Renal pelvis (tissue), 1 donor: ENCODE measurements at regions not wholly inside any gene's neighbourhood (a gene's known extent, or its start where the extent isn't known, plus 50 kb on each side); places are given as distances from the start of the nearest gene placed in this dataset.

Experiments
- DNase-seq: peaks from one replicate; pipeline ENCODE4 v3.0.0-alpha.2; 2013

- DNase-seq = no peak
Measured at GRCh38 chrX:39736216-39737211, 361.2 kb downstream of the BCOR start.

GRCh38 chrX:39739585-39739984, 358.2 kb downstream of the BCOR start:
- DNase-seq = no peak

GRCh38 chrX:39740078-39740477, 357.7 kb downstream of the BCOR start:
- no peak for DNase-seq

GRCh38 chrX:39741904-39742303, 355.9 kb downstream of the BCOR start:
- DNase-seq = no peak

GRCh38 chrX:39745818-39746217, 351.9 kb downstream of the BCOR start:
- no peak for DNase-seq

- no peak for DNase-seq
Measured at GRCh38 chrX:39749135-39749534, 348.6 kb downstream of the BCOR start.

- no peak for DNase-seq
Measured at GRCh38 chrX:39749728-39750127, 348.0 kb downstream of the BCOR start.

- no peak for DNase-seq
Measured at GRCh38 chrX:39750256-39750790, 347.4 kb downstream of the BCOR start.

- DNase-seq = no peak
Measured at GRCh38 chrX:39750848-39751247, 346.9 kb downstream of the BCOR start.

GRCh38 chrX:39752815-39753214, 344.9 kb downstream of the BCOR start:
- no peak for DNase-seq

- no peak for DNase-seq
Measured at GRCh38 chrX:39753293-39753996, 344.3 kb downstream of the BCOR start.

GRCh38 chrX:39755143-39756032, 342.4 kb downstream of the BCOR start:
- no peak for DNase-seq

GRCh38 chrX:39756086-39756883, 341.5 kb downstream of the BCOR start:
- DNase-seq = no peak

- DNase-seq = no peak
Measured at GRCh38 chrX:39757971-39758370, 339.8 kb downstream of the BCOR start.

GRCh38 chrX:39758791-39759525, 338.8 kb downstream of the BCOR start:
- DNase-seq = no peak

- peak; percentile 66 for DNase-seq
Measured at GRCh38 chrX:39759526-39760224, 338.1 kb downstream of the BCOR start.

- no peak for DNase-seq
Measured at GRCh38 chrX:39760930-39761329, 336.8 kb downstream of the BCOR start.

GRCh38 chrX:39762266-39762841, 335.4 kb downstream of the BCOR start:
- no peak for DNase-seq

GRCh38 chrX:39764441-39764914, 333.3 kb downstream of the BCOR start:
- no peak for DNase-seq
